ENCODE measurements at regions not wholly inside any gene's neighbourhood (a gene's known extent, or its start where the extent isn't known, plus 50 kb on each side); places are given as distances from the start of the nearest gene placed in this dataset.
A peak's percentile ranks its signal among the peaks of the same experiment; 100 is the strongest.

- no peak for TF ChIP-seq IKZF5 (CRISPR knock-in tag; IDR thresholded peaks at IDR 0.05)
- TF ChIP-seq RARA (CRISPR knock-in tag; IDR thresholded peaks at IDR 0.05), result peak; percentile 37; the same call in 1 of the 2 replicates
- no peak for TF ChIP-seq TGIF2 (CRISPR knock-in tag; IDR thresholded peaks at IDR 0.05)
- no peak for TF ChIP-seq ZNF567 (CRISPR knock-in tag; IDR thresholded peaks at IDR 0.05; ENCODE audit: borderline replicate concordance)
- TF ChIP-seq GTF2F1 (IDR thresholded peaks at IDR 0.05; ENCODE audit: low read length), result no peak
- no peak for TF ChIP-seq MXI1 (IDR thresholded peaks at IDR 0.05; ENCODE audit: borderline replicate concordance, low read depth, low read length)
- TF ChIP-seq AKAP8 (CRISPR knock-in tag; IDR thresholded peaks at IDR 0.05), result no peak
- no peak for TF ChIP-seq ZNF501 (CRISPR knock-in tag; IDR thresholded peaks at IDR 0.05)
- no peak for TF ChIP-seq ZNF737 (CRISPR knock-in tag; IDR thresholded peaks at IDR 0.05; ENCODE audit: borderline replicate concordance)
- no peak for TF ChIP-seq ZNF562 (CRISPR knock-in tag; IDR thresholded peaks at IDR 0.05; ENCODE audit: borderline replicate concordance)
- TF ChIP-seq SRF (IDR thresholded peaks at IDR 0.05; ENCODE audit: low read depth, low read length), result no peak
- TF ChIP-seq ZNF646 (CRISPR knock-in tag; IDR thresholded peaks at IDR 0.05), result no peak
- no peak for TF ChIP-seq MXD1 (CRISPR knock-in tag; IDR thresholded peaks at IDR 0.05)
- no peak for TF ChIP-seq FOXK2 (IDR thresholded peaks at IDR 0.05)
- no peak for TF ChIP-seq IRF2 (CRISPR knock-in tag; IDR thresholded peaks at IDR 0.05)
- TF ChIP-seq ZNF746 (CRISPR knock-in tag; IDR thresholded peaks at IDR 0.05), result 0 out of 2 replicates have a peak, but pooled peaks have one; percentile 47
- TF ChIP-seq GLI4 (CRISPR knock-in tag; IDR thresholded peaks at IDR 0.05; ENCODE audit: borderline replicate concordance), result no peak
- no peak for TF ChIP-seq TFE3 (CRISPR knock-in tag; IDR thresholded peaks at IDR 0.05)
- TF ChIP-seq KLF6 (CRISPR knock-in tag; IDR thresholded peaks at IDR 0.05), result no peak; the same call in 1 of the 2 replicates
- no peak for TF ChIP-seq RELA (CRISPR knock-in tag; IDR thresholded peaks at IDR 0.05)
- TF ChIP-seq THYN1 (CRISPR knock-in tag; IDR thresholded peaks at IDR 0.05; ENCODE audit: borderline replicate concordance, low read depth), result no peak
- no peak for TF ChIP-seq ZSCAN9 (CRISPR knock-in tag; IDR thresholded peaks at IDR 0.05; ENCODE audit: borderline replicate concordance)
Observed at GRCh38 chr6:168388641-168389633, 52.0 kb upstream of the SMOC2 start (continued).

Measured in HepG2 (cell line).